ENCODE measurements at regions not wholly inside any gene's neighbourhood (a gene's known extent, or its start where the extent isn't known, plus 50 kb on each side); places are given as distances from the start of the nearest gene placed in this dataset.
"Not testable (repeated sequence)": the region's sequence is repeated elsewhere in the genome, so short reads cannot be mapped to it uniquely, and the experiment has no call there.

DNA sequence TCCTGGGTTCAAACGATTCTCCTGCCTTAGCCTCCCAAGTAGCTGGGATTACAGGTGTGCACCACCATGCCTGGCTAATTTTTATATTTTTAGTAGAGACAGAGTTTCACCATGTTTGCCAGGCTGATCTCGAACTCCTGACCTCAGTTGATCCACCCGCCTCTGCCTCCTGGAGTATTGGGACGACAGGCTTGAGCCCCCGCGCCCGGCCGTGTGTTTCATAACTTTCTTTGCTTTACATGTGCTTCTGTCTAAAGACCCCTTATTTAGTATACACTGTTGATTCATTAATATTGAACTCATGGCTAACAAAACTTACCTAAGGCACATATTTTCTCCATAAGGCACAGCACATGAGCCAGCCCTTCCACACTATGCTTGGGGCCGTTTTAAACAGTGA, 125.6 kb upstream of the ATP10A start:
- TF ChIP-seq, protein P1, sequence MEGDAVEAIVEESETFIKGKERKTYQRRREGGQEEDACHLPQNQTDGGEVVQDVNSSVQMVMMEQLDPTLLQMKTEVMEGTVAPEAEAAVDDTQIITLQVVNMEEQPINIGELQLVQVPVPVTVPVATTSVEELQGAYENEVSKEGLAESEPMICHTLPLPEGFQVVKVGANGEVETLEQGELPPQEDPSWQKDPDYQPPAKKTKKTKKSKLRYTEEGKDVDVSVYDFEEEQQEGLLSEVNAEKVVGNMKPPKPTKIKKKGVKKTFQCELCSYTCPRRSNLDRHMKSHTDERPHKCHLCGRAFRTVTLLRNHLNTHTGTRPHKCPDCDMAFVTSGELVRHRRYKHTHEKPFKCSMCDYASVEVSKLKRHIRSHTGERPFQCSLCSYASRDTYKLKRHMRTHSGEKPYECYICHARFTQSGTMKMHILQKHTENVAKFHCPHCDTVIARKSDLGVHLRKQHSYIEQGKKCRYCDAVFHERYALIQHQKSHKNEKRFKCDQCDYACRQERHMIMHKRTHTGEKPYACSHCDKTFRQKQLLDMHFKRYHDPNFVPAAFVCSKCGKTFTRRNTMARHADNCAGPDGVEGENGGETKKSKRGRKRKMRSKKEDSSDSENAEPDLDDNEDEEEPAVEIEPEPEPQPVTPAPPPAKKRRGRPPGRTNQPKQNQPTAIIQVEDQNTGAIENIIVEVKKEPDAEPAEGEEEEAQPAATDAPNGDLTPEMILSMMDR (IDR thresholded peaks at IDR 0.05; ENCODE audit: insufficient read depth, low read depth, low read length), result not testable (repeated sequence)
- TF ChIP-seq EZH2 (IDR thresholded peaks at IDR 0.05; ENCODE audit: insufficient read depth, low read length), result not testable (repeated sequence)

Data from astrocyte (in vitro differentiated cells and primary cell).